Adrenal gland (tissue), 5 donors: ENCODE measurements at regions not wholly inside any gene's neighbourhood (a gene's known extent, or its start where the extent isn't known, plus 50 kb on each side); places are given as distances from the start of the nearest gene placed in this dataset.

Experiments
- CTCF ChIP-seq, 6 experiments: fragments of 450-650 bp in 4 of 6; fragments of 200-600 bp in 2 of 6; sonication (generic) in 1 of 6; IDR thresholded peaks; 1 replicate in 5 of 6; 2 replicates in 1 of 6; pipeline versions ENCODE4 v1.5.1 to v1.8.0; 2016 to 2021; ENCODE audit warnings: antibody characterized with exemption in 6 of 6, mild to moderate bottlenecking in 2 of 6, moderate library complexity in 1 of 6
- POLR2A ChIP-seq, 2 donors: fragments of 450-650 bp; IDR thresholded peaks; one replicate each; pipeline ENCODE4 v1.6.1; 2017; ENCODE audit warnings: antibody characterized with exemption in 2 of 2, mild to moderate bottlenecking in 2 of 2, moderate library complexity in 1 of 2
- donor health status: DM: no; HTN: no; CAD: no.

GRCh38 chr2:181395851-181396250 lies 61.3 kb upstream of the ITGA4 start:
- TF ChIP-seq CTCF (IDR thresholded peaks at IDR 0.05) (no peak), POLR2A (IDR thresholded peaks at IDR 0.05) (no peak)
